ENCODE measurements at regions not wholly inside any gene's neighbourhood (a gene's known extent, or its start where the extent isn't known, plus 50 kb on each side); places are given as distances from the start of the nearest gene placed in this dataset.

- Histone ChIP-seq H3K4me3 (ENCODE audit: extremely low read depth in 1 of 4, insufficient read depth in 2 of 4, low read depth in 3 of 4, low read length in 4 of 4) (no peak overlapping the region), H3K9me3 (ENCODE audit: insufficient read depth in 2 of 2, low read depth in 1 of 2, low read length in 1 of 2) (no peaks in the 10 kb centered on the region), H3K14ac (ENCODE audit: insufficient read length) (no peak overlapping the region), H3K36me3 (ENCODE audit: control insufficient read depth in 2 of 4, insufficient read depth in 4 of 4, low read length in 3 of 4) (no peaks in the 10 kb centered on the region), H2BK20ac (ENCODE audit: low read length) (no peak overlapping the region), H2BK5ac (ENCODE audit: low read depth, low read length) (no peak overlapping the region), H3K27me3 (replicated peaks in 1 of 4; ENCODE audit: control insufficient read depth in 3 of 4, extremely low read depth in 1 of 4, insufficient read depth in 3 of 4, low read length in 3 of 4) (no peaks in the 10 kb centered on the region), H4K20me1 (replicated peaks in 1 of 2; ENCODE audit: control insufficient read depth in 1 of 2, insufficient read depth in 2 of 2, low read length in 2 of 2) (no peaks in the 10 kb centered on the region), H3K79me2 (ENCODE audit: control insufficient read depth in 1 of 2, insufficient read depth in 2 of 2, low read length in 2 of 2) (no peaks in the 10 kb centered on the region), H3K27ac (ENCODE audit: low read depth, low read length) (no peak overlapping the region), H3K79me1 (ENCODE audit: low read depth, low read length) (no peaks in the 10 kb centered on the region), H3K23ac (ENCODE audit: insufficient read length) (no peak overlapping the region), H4K91ac (replicated peaks; ENCODE audit: insufficient read length, low read length) (no peak overlapping the region), H3K4me1 (replicated peaks in 1 of 4; ENCODE audit: control insufficient read depth in 3 of 4, insufficient read depth in 4 of 4, low read length in 3 of 4) (no peaks in the 10 kb centered on the region; a peak in 1 of 7 replicates), H2AK5ac (ENCODE audit: low read depth, low read length) (no peak overlapping the region), H4K8ac (ENCODE audit: extremely low read depth, insufficient read depth, low read length) (no peak overlapping the region), H2BK15ac (ENCODE audit: low read length) (no peak overlapping the region), H2AFZ (ENCODE audit: low read length) (no peak overlapping the region), H2BK12ac (ENCODE audit: low read depth, low read length) (no peak overlapping the region), H3K23me2 (ENCODE audit: low read depth, low read length) (no peaks in the 10 kb centered on the region), H3K4ac (replicated peaks; ENCODE audit: insufficient read length, low read depth, low read length) (no peak overlapping the region), H2BK120ac (replicated peaks; ENCODE audit: low read depth, low read length) (no peak overlapping the region), H3K56ac (replicated peaks; ENCODE audit: insufficient read length, low read depth, low read length) (no peak overlapping the region), H3K18ac (ENCODE audit: extremely low read depth, low read length) (no peak overlapping the region), H4K5ac (ENCODE audit: insufficient read length, low read depth, low read length) (no peak overlapping the region), H3K4me2 (ENCODE audit: insufficient read depth in 1 of 2, low read depth in 2 of 2, low read length in 2 of 2) (no peak overlapping the region), H3K9ac (replicated peaks in 1 of 4; ENCODE audit: extremely low read depth in 1 of 4, low read depth in 3 of 4, low read length in 3 of 4) (no peak overlapping the region)
- POLR2A ChIA-PET (ENCODE audit: partially characterized antibody) = no interaction called here
- CTCF ChIA-PET (ENCODE audit: partially characterized antibody) = interaction anchor here (0.8 to 4.9 kb wide), 2 partner anchors 19 to 21 kb away, joined by 4 to 32 read pairs; no protein-coding TSS in a partner anchor
- DNase-seq (ENCODE audit: low read depth in 1 of 2, low spot score in 2 of 2) (no peak), FAIRE-seq (no peak)
- WGBS, 2 experiments (ENCODE audit: extremely low coverage in 1 of 2, insufficient coverage in 1 of 2, insufficient read length in 1 of 2, insufficient replicate concordance in 2 of 2, low coverage in 1 of 2, low lambda C conversion rate in 2 of 2, missing lambda C conversion rate in 1 of 2) = 92 to 100% methylated on average over 1 to 11 of the region's 11 CpGs
- TF ChIP-seq CBX8 (IDR thresholded peaks at IDR 0.05; ENCODE audit: borderline replicate concordance, low read depth, low read length) (no peak), RBBP5 (IDR thresholded peaks at IDR 0.05; ENCODE audit: borderline replicate concordance, low read depth, low read length) (no peak), ATF2 (IDR thresholded peaks at IDR 0.05; ENCODE audit: low read length) (no peak), SAP30 (IDR thresholded peaks at IDR 0.05; ENCODE audit: insufficient read depth, insufficient replicate concordance, low read length) (no peak), ATF3 (IDR thresholded peaks at IDR 0.05; ENCODE audit: insufficient read depth, low read depth, low read length) (no peak), PHF8 (conservative IDR thresholded peaks at IDR 0.05; ENCODE audit: low read depth, low read length) (no peak), CTBP2 (IDR thresholded peaks at IDR 0.05; ENCODE audit: borderline replicate concordance, insufficient read depth, insufficient read length, low read length) (no peak), RAD21 (IDR thresholded peaks at IDR 0.05 in 1 of 2, conservative IDR thresholded peaks at IDR 0.05 in 1 of 2; ENCODE audit: low read depth in 2 of 2, low read length in 2 of 2) (no peak), RXRA (IDR thresholded peaks at IDR 0.05; ENCODE audit: insufficient read depth, low read depth, low read length) (no peak)
Measured at GRCh38 chr16:82363026-82363816, 193.2 kb upstream of the MPHOSPH6 start.

All from H1 (cell line).